T-helper 2 cell (primary cell): ENCODE measurements at regions not wholly inside any gene's neighbourhood (a gene's known extent, or its start where the extent isn't known, plus 50 kb on each side); places are given as distances from the start of the nearest gene placed in this dataset.

ENCODE experiments used
- DNase-seq, 5 experiments: peaks; one replicate each; pipeline versions ENCODE4 v3.0.0 to v3.0.0-alpha.2; 2012 to 2022

GRCh38 chr2:64283641-64284361 is 139.6 kb upstream of the PELI1 start:
- DNase-seq, result peak in 1 of 5 experiments; percentile 71

GRCh38 chr2:64284751-64285150 is 140.5 kb upstream of the PELI1 start:
- DNase-seq, result no peak

GRCh38 chr2:64287202-64287740 is 143.1 kb upstream of the PELI1 start:
- no peak for DNase-seq

DNA sequence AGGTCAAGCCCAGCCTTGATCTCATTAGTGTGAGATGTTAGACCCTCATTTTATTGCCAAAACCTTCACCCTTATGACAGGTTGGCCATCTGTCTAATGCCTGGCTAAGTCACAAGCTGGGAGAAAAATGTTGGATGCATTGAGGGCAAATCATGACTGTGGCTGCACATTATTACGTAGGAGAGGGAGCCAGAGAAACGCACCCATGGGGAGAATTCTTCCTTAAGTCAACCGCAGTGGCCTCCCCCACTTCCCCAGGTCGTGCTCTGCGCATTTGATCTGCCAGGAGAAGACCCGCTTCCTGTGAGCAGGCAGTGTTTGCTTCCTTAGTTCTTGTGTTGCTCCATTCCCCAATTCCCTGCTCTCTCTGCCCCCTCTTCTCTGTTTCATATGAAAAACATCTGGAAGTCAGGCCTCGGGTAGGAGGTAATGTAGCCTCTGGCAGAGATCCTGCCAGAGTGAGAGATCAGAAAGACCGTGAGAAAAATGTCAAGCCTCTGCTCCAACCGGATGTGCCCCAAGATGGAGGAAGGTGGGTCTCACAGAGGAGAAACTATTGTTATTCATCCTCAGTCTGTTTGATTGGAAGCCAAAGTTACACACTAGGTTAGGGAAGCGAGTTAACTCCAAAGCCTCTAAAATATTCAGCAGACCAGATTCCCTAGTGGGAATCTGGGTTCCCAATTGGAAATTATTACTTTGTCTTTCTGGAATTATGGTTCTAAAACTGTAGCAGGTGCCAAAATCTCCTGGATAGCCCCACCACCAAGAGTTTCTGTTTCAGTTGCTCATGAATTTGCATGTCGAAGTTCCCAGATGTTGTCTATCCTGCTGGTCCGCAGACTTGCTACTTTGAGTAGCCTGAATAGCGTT is 144.3 kb upstream of the PELI1 start:
- no peak for DNase-seq

DNA sequence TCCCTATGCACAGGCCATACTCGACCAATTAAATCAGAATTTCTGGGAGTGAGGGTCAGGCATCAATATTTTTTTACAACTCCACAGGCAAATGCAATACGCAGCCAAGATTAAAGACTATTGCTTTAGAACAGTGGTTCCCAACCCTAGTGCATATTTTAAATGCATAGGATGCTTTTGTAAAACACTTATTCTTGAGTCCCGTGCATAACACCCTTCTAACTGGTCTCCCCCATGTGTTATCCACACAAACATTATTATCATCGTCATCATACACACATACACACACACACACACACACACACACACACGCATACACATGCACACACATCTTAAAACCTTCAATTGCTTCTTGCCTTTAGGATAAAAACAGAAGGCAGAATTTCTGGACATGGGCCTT is 145.0 kb upstream of the PELI1 start:
- no peak for DNase-seq

GRCh38 chr2:64289737-64290136 is 145.5 kb upstream of the PELI1 start:
- DNase-seq, result no peak

GRCh38 chr2:64291181-64291580 is 147.0 kb upstream of the PELI1 start:
- DNase-seq, result no peak

DNA sequence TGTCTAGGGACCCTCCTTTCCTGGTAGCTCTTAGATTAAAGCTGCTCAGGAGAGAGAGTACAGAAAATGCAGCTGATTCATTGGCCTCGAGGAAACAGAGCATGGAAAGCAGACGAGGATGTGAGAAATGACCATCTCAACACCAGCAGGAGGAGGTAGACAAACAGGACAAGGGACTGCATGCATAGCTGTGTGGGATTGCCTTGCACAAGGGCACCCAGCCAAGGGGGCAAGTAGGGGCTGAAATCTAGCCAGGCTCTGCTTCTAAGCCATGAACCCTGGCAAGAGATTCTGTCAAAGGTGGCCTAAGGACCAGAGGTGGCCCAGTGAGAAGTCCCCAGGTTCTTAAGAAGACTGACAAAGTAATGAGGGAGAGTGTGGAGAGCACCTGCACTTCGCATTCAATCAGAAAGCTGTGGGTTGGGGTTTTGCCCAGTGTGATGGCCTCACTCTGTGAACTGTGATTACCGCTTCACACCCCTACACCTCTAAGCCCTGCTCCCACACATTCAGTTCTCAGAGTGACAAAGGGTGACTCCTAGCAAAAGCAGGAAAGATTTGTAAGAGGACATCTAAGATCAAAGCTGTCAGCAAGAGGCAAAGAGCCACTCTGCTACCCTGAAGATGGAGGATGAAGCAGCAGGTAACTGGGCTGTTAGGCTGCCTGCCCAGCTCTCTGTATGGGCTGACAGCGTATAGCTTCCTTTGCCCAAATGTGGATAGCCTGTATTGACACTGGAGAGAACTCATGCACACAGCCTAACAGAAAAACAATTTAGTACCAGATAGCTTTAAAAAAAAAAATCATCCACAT is 151.3 kb upstream of the PELI1 start:
- DNase-seq, result no peak

DNA sequence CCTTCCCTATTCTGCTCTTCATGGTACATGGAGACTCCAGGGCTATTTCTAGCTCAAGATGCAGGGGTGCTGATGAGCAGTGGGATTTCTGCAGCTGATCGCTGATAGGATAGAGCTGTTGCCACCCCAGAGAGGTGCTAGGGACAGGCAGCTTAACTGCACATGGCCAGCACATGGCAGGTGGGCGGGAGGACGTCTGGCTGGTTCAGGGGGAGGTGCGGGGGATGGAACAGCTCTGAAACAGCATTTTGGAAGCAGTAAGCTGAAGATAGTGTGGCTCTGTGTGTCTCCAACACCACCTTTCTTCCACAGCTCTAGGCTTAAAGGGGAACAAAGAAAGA is 151.9 kb upstream of the PELI1 start:
- no peak for DNase-seq

GRCh38 chr2:64296695-64297346 is 152.6 kb upstream of the PELI1 start:
- no peak for DNase-seq

GRCh38 chr2:64298161-64298560 is 153.9 kb upstream of the PELI1 start:
- no peak for DNase-seq

GRCh38 chr2:64300066-64300465 is 153.9 kb upstream of the LGALSL start:
- no peak for DNase-seq

DNA sequence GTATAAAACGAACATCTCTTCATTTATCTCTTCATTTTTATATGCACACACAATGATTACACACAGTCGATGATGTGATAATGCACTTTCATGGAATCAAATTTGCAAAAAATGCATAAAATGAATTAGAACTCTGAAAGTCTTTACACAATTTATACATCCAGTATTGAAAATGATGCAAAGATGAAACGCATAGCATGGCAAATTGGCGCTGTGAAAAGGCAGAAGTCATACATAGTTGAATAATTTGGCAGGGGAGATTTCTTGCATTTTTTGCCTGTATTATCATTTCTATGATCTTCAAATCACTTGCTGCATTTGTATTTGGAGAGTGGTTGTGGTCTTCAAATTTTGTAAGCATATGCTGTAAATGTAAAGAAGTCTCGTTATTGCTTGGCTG is 150.7 kb upstream of the LGALSL start:
- DNase-seq, result no peak

DNA sequence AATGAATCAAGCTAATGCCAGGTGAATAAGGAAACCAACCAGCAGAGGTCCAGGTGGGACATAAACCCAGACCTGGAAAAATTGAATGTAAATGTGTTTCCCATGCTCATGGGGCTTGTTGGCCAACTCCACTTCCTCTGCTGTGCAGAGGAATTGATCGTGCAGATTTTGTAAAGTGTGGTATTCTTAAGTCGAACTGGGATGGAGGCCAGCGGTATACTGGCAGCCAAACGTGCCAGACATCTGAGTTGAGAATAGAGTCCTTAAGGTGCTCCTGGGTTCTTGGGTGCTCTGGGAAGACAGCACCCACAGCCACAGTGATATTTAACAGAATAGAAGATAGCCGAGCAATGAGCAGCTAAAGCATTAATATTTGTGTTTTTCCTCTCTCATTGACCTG is 146.5 kb upstream of the LGALSL start:
- DNase-seq, result no peak

- DNase-seq, result no peak
Observed at GRCh38 chr2:64311191-64311910, 142.6 kb upstream of the LGALSL start.

DNA sequence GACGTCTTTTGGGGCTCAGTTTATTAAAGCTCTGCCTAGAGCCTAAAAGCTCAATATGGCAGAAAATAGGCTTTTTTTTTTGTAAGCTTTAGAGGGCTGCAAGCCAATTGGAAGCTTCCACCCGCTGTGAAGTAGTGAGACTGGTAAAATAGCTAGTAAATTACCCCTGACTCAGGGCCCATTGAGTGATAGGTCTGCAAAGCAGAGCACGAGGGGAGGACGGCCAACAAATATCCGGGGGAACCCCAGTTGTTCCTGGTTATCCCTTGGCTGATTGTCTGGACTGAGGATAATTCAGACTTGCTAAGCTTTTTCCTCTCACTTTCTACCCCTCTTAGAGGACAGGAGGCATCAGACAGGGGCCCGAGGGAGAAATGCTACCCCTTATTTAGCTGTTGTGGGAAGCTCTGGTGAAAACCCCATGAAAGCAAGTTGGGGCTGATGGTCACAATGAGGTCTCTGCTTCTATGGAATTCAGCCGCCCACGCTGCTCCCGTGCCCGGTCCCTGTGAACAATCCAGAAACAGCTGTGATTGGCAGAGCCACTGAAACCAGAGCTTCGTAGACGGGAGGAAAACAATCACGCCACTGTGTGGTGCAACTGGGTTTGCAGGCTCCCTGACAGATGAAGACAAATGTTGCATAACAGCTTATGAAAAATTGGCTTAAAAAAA is 141.9 kb upstream of the LGALSL start:
- no peak for DNase-seq

- no peak for DNase-seq
Observed at GRCh38 chr2:64312622-64313397, 141.2 kb upstream of the LGALSL start.

GRCh38 chr2:64313398-64313723 is 140.6 kb upstream of the LGALSL start:
- DNase-seq, result no peak

DNA sequence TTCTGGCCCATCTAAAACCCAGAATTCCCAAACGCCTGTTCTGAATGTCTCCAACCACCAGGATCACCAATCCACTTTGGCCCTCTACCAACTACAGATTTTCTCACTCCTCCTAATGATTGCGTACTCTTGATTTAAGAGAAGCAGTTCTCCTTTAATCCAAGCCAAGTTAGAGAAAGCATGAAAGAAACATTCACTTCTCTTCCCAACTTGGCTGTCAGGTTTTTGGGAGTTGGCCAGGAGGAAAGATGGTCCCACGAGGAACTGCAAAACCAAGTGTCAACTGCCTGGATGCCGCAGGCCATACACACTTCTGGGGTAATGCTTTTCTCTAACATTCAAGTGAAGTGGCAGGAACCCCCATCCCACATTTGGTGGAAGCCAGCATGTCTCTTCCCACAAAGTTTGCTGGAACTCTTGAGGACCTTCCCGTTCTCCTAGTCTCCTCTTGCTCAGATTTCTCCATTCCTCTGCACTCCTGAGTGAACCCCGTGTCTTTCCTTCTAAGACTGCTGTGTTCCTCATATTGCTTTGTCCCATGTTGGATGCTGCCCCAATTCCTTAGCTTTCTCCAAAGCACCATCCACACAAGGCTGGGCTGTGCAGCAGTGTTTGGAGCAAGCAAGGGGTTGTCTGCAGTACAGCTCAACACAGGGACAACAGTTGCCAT is 138.5 kb upstream of the LGALSL start:
- no peak for DNase-seq
